DMS153 treated with DMSO at 0.1 percent for 48 hours (cell line): ENCODE measurements at regions not wholly inside any gene's neighbourhood (a gene's known extent, or its start where the extent isn't known, plus 50 kb on each side); places are given as distances from the start of the nearest gene placed in this dataset.

Experiments used
- DNase-seq: peaks from one replicate; lab custom pipeline; 2025; ENCODE audit not compliant: unreplicated experiment; lab: John Stamatoyannopoulos, UW

- DNase-seq = no peak
Observed at GRCh38 chr11:33420959-33421566, 163.9 kb downstream of the HIPK3 start.

- no peak for DNase-seq
Observed at GRCh38 chr11:33419924-33420323, 162.7 kb downstream of the HIPK3 start.

GRCh38 chr11:33417121-33417520, 159.9 kb downstream of the HIPK3 start:
- no peak for DNase-seq

- no peak for DNase-seq
Observed at GRCh38 chr11:33413301-33413700, 156.1 kb downstream of the HIPK3 start.

GRCh38 chr11:33412241-33412640, 155.1 kb downstream of the HIPK3 start:
- no peak for DNase-seq

- DNase-seq = no peak
Observed at GRCh38 chr11:33411751-33412150, 154.6 kb downstream of the HIPK3 start.

GRCh38 chr11:33410086-33410765, 153.0 kb downstream of the HIPK3 start:
- no peak for DNase-seq
